ENCODE measurements at regions not wholly inside any gene's neighbourhood (a gene's known extent, or its start where the extent isn't known, plus 50 kb on each side); places are given as distances from the start of the nearest gene placed in this dataset.
"Not testable (repeated sequence)": the region's sequence is repeated elsewhere in the genome, so short reads cannot be mapped to it uniquely, and the experiment has no call there.

- TF ChIP-seq CTCF (IDR thresholded peaks at IDR 0.05; ENCODE audit: low read depth, low read length) (no peak), EZH2phosphoT487 (IDR thresholded peaks at IDR 0.05; ENCODE audit: low read depth) (no peak)
These were observed 69.0 kb upstream of the SRD5A3 start for GRCh38 chr4:55277011-55277410.

GRCh38 chr4:55278316-55278715 lies 67.7 kb upstream of the SRD5A3 start:
- Histone ChIP-seq H4K20me1 (ENCODE audit: insufficient read depth, low read length) (no peaks in the 10 kb centered on the region), H3K79me2 (ENCODE audit: low read length) (no peaks in the 10 kb centered on the region), H3K4me2 (ENCODE audit: low read length) (no peak overlapping the region), H3K9me3 (ENCODE audit: insufficient read depth, low read length) (peaks cover 7% of the 10 kb centered on the region; the same call in 1 of the 2 replicates), H3K9ac (ENCODE audit: low read length) (no peak overlapping the region), H3K36me3 (replicated peaks; ENCODE audit: low read depth, low read length) (no peaks in the 10 kb centered on the region), H3K27ac (ENCODE audit: low read length) (no peak overlapping the region), H3K4me1 (ENCODE audit: low read length) (no peaks in the 10 kb centered on the region), H3K4me3 (ENCODE audit: low read length) (no peak overlapping the region), H2AFZ (ENCODE audit: low read depth, low read length) (no peak overlapping the region), H3K27me3 (ENCODE audit: low read depth, low read length) (peaks cover 13% of the 10 kb centered on the region; the same call in 1 of the 2 replicates)
- no peak for TF ChIP-seq EZH2phosphoT487 (IDR thresholded peaks at IDR 0.05; ENCODE audit: low read depth)
- no peak for TF ChIP-seq CTCF (IDR thresholded peaks at IDR 0.05; ENCODE audit: low read depth, low read length)

More at GRCh38 chr4:55277011-55277410, 69.0 kb upstream of the SRD5A3 start:
- Histone ChIP-seq H3K36me3 (replicated peaks; ENCODE audit: low read depth, low read length) (no peaks in the 10 kb centered on the region), H3K27me3 (ENCODE audit: low read depth, low read length) (peaks cover 18% of the 10 kb centered on the region), H3K4me3 (ENCODE audit: low read length) (no peak overlapping the region), H3K9ac (ENCODE audit: low read length) (no peak overlapping the region), H3K79me2 (ENCODE audit: low read length) (no peaks in the 10 kb centered on the region), H3K4me1 (ENCODE audit: low read length) (no peaks in the 10 kb centered on the region), H2AFZ (ENCODE audit: low read depth, low read length) (no peak overlapping the region), H4K20me1 (ENCODE audit: insufficient read depth, low read length) (no peaks in the 10 kb centered on the region), H3K4me2 (ENCODE audit: low read length) (no peak overlapping the region), H3K27ac (ENCODE audit: low read length) (no peak overlapping the region), H3K9me3 (ENCODE audit: insufficient read depth, low read length) (no peaks in the 10 kb centered on the region)

GRCh38 chr4:55280474-55280873 lies 65.6 kb upstream of the SRD5A3 start:
- H3K9ac ChIP-seq (ENCODE audit: low read length); H3K4me2 ChIP-seq (ENCODE audit: low read length); H3K4me3 ChIP-seq (ENCODE audit: low read length); H3K4me1 ChIP-seq (ENCODE audit: low read length); H3K27me3 ChIP-seq (ENCODE audit: low read depth, low read length); H3K36me3 ChIP-seq (replicated peaks; ENCODE audit: low read depth, low read length); H3K27ac ChIP-seq (ENCODE audit: low read length); H3K79me2 ChIP-seq (ENCODE audit: low read length); H2AFZ ChIP-seq (ENCODE audit: low read depth, low read length); H4K20me1 ChIP-seq (ENCODE audit: insufficient read depth, low read length): not testable (repeated sequence)
- H3K9me3 ChIP-seq (ENCODE audit: insufficient read depth, low read length): peaks cover 26% of the 10 kb centered on the region

GRCh38 chr4:55281118-55281683 lies 64.8 kb upstream of the SRD5A3 start:
- H2AFZ ChIP-seq (ENCODE audit: low read depth, low read length); H3K4me3 ChIP-seq (ENCODE audit: low read length); H3K27me3 ChIP-seq (ENCODE audit: low read depth, low read length); H3K4me2 ChIP-seq (ENCODE audit: low read length); H3K9ac ChIP-seq (ENCODE audit: low read length); H4K20me1 ChIP-seq (ENCODE audit: insufficient read depth, low read length); H3K79me2 ChIP-seq (ENCODE audit: low read length); H3K4me1 ChIP-seq (ENCODE audit: low read length); H3K27ac ChIP-seq (ENCODE audit: low read length); H3K36me3 ChIP-seq (replicated peaks; ENCODE audit: low read depth, low read length): not testable (repeated sequence)
- H3K9me3 ChIP-seq (ENCODE audit: insufficient read depth, low read length): peaks cover 26% of the 10 kb centered on the region

- peaks cover 26% of the 10 kb centered on the region for H3K9me3 ChIP-seq (ENCODE audit: insufficient read depth, low read length)
- no peaks in the 10 kb centered on the region for H3K36me3 ChIP-seq (replicated peaks; ENCODE audit: low read depth, low read length)
- no peaks in the 10 kb centered on the region for H3K79me2 ChIP-seq (ENCODE audit: low read length)
- H3K4me3 ChIP-seq (ENCODE audit: low read length): no peak overlapping the region
- no peaks in the 10 kb centered on the region for H4K20me1 ChIP-seq (ENCODE audit: insufficient read depth, low read length)
- no peaks in the 10 kb centered on the region for H3K4me1 ChIP-seq (ENCODE audit: low read length)
- no peak overlapping the region for H3K4me2 ChIP-seq (ENCODE audit: low read length)
- H3K27ac ChIP-seq (ENCODE audit: low read length): no peak overlapping the region
- H2AFZ ChIP-seq (ENCODE audit: low read depth, low read length): no peak overlapping the region
- TF ChIP-seq CTCF (IDR thresholded peaks at IDR 0.05; ENCODE audit: low read depth, low read length) (no peak), EZH2phosphoT487 (IDR thresholded peaks at IDR 0.05; ENCODE audit: low read depth) (no peak)
- H3K9ac ChIP-seq (ENCODE audit: low read length): no peak overlapping the region
- H3K27me3 ChIP-seq (ENCODE audit: low read depth, low read length): no peaks in the 10 kb centered on the region
These were observed 61.7 kb upstream of the SRD5A3 start for GRCh38 chr4:55284331-55284730.

Measured in OCI-LY3 (cell line).